NCI-H2227 (cell line): ENCODE measurements at regions not wholly inside any gene's neighbourhood (a gene's known extent, or its start where the extent isn't known, plus 50 kb on each side); places are given as distances from the start of the nearest gene placed in this dataset.

Experiments
- DNase-seq: peaks from one replicate; lab custom pipeline; 2025; ENCODE audit not compliant: unreplicated experiment; lab: John Stamatoyannopoulos, UW

- DNase-seq = no peak
These were observed 391.8 kb downstream of the BMP4 start for GRCh38 chr14:53564870-53565269.

- no peak for DNase-seq
These were observed 393.0 kb downstream of the BMP4 start for GRCh38 chr14:53563628-53564027.

- DNase-seq = no peak
These were observed 400.1 kb upstream of the DDHD1 start for GRCh38 chr14:53553221-53553620.

GRCh38 chr14:53551862-53552261 is 398.7 kb upstream of the DDHD1 start:
- DNase-seq = no peak

DNA sequence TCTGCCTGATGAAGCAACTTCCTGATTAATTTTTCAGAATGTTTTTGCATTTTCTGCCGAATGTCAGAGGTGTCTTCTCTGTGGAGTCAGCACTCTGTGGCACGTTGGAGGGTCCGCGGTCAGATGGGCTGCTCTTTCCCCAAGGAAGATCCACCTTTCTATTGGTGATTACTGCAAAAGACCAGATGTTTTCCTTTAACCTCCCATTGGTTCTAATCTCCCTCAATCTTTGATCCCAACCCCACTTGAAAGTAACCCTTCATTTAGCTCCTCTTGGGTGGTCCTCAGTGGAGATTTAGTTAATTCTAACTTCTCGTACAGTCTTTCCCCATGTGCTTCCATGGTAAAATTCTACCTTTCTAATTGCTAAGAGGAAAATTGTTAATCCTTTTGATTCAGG is 397.7 kb upstream of the DDHD1 start:
- no peak for DNase-seq

DNA sequence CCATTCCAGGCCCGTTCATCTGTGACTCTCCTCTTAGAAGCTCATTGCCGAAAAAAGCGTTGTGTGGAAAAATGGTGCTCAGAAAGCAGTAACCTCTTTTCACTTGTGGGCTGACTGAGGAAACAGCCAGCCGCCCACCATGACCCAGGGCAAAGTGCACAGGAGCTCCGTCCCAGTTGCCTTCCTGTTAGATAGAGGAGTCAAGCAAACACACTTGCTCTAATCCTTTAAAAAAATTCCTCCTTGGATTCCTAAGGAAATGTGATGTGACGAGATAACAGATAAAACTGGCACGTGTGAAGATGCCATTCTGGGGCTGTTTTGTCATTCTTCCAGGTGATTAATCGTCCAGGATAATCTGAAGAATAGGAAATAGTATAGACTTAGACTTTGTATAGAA is 396.8 kb upstream of the DDHD1 start:
- DNase-seq = no peak

DNA sequence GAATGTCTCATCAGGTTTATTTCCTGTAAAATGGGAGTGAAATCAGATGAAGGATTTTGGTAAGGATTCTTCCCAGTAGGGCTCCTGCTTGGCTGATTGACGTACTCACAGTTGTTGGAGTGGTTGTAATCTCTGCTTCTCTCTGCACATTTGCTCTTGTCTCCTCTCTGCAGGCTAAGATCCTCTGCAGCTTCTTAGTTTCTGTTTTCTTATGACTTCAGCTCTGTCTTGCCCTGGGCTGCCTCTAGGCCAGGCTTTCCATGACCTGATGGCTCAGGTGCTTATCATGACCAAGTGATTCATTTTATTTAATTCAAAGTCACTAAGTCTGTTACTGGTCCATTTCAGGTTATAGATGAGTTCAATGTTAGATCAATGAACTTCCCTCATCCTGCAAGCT is 394.5 kb upstream of the DDHD1 start:
- DNase-seq = no peak

GRCh38 chr14:53545217-53545616 is 392.1 kb upstream of the DDHD1 start:
- DNase-seq = no peak

- no peak for DNase-seq
These were observed 389.6 kb upstream of the DDHD1 start for GRCh38 chr14:53542732-53543131.

DNA sequence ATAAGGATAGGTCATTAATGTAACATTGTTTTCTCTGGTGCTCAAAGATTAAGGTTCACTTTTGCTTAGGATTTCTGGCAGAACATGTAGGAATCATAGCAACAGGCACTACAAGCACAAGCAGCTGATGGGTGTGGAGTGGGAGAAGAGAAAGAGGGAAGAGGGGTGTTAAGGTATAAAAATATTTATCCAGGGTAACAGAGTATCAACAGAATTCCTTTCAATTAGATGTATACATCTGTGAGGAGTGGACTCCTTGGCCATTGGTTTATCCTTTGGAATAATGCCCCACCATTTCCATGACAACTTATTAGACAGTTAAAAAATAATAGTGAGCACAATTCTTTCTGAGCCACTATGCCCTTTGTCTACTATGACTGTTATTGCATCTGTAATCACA is 388.3 kb upstream of the DDHD1 start:
- DNase-seq = no peak

- DNase-seq = peak; percentile 1
These were observed 386.5 kb upstream of the DDHD1 start for GRCh38 chr14:53539489-53540126.

DNA sequence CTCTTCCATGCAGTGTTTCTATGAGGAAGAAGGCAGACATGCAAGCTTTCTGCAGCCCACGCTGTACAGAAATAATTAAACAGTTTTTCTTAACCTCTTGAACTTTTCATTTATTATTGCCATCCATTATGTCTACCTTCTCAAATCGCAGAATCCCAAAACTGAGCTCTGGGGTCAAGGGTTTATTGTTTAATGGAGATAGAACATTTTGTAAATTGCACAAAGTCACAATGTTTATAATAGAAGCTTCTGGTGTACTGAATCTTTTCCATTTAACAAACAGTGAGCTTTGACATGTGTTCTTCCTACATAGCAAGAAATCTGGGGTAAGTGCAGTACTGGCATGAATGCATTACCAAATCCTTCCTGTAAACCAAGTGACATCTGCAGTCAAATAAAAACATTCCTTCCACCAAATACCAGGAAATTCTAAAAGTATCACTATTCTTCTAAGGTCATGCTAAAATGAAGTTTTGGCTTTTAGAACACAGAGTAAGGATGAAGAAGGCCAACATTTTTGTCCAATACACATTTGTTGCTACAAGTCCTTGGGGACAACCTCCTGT is 385.3 kb upstream of the DDHD1 start:
- no peak for DNase-seq

DNA sequence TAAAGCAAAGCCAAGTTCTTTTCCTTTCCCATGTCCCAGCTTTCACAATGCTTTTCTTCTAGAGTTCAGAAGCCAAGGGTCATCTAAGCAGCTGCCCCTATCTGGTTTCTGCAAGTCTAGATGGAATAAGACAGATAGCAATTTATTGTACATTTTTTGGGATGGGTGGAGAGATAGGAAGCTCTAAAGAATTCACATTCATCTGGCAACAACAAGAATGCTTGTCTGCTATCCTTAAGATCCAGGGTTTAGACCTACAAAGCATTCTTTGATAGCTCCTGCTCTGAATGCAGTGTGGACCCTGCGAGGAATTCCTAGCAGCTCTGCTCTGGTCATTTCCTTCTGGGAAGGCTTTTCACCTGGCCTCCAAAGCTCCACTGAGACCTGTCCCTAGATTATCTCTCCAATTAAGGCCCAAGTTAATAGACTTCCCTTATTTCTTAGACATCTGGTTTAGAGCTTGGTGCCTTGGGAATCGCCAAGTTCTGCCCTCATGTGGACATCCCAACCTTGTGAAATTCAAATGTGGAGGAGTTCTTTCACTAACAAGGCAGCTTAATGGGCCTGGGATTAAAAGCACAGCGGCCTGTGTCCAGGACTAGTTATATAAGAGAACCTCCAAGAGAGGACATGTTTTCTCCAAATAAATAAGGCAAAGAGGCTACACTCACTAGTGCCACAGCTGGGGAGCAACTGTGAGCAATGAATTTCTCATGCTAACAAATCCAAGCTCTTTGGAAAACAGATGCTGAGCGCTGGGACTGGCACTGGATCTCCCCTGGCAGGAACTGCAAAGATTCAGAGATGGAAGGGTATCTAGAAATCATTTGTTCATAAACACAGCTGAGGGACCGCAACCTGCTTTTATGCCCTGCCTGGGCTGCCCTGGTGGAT is 384.5 kb upstream of the DDHD1 start:
- DNase-seq = no peak

DNA sequence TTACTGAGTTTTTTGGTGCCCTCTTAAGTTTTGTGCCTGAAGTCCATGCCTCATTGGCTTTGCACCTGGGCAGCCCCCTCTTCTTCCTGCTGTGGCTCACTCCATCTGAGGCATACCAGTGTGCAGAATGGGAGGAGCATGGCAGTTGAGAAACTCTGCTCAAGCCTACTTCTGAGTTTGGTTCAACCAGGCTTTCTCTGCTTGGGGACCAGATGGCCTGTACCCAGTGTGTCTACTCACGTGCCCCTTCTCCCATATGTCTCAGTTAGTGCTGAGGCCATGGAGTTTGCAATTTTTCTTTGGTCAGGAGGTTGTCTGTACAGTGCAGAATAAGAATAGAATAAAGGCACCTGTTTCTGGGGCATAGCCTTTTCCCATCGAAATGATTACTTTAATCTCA is 383.3 kb upstream of the DDHD1 start:
- DNase-seq = no peak

GRCh38 chr14:53534841-53535240 is 381.7 kb upstream of the DDHD1 start:
- DNase-seq = no peak

DNA sequence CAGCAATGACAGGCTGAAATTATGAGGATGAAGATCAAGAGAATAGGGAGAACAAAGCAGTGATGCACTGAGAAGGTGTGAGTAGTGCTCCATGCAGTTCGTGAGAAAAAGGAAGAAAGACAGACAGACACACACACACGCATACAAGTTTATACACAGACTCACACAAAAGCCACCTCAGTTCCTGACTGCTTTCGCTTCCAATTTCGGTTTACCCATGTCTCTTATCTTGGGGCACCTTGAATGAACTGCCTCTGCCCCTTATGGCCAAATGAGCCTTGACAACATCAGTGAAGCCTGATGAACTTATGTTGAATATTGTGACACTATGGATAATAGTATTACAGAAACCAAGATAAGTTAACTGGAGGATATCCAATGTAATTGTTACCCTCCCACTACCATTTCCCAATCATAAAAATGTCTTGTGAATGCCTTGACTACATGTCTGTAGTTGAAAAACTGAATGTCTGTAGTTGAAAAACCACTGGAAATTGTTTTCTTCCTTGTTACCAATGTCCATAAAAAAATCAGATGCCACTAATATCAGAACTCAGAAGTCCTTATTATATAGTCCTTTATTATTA is 380.4 kb upstream of the DDHD1 start:
- no peak for DNase-seq

DNA sequence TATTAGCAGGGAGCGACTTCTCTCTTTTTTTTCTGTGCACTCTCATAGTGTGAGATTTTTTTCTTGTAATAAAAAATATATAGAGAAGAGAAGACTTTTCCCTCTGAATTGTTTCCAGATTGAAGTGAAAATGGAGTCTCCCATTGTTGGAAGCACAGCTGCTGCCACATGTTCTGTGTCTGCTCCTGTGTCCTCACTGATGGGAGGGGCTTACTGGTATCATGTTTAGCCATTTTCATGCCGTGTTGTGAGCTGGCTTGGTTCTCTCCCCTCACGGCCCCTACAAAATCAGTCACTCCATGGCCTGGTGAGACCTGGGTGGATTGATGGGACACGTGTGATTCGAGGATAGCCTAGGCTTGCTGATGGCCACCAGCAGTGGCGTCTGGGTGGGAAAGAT is 379.7 kb upstream of the DDHD1 start:
- no peak for DNase-seq

- no peak for DNase-seq
These were observed 378.6 kb upstream of the DDHD1 start for GRCh38 chr14:53531730-53532129.

GRCh38 chr14:53531156-53531555 is 378.0 kb upstream of the DDHD1 start:
- DNase-seq = no peak

DNA sequence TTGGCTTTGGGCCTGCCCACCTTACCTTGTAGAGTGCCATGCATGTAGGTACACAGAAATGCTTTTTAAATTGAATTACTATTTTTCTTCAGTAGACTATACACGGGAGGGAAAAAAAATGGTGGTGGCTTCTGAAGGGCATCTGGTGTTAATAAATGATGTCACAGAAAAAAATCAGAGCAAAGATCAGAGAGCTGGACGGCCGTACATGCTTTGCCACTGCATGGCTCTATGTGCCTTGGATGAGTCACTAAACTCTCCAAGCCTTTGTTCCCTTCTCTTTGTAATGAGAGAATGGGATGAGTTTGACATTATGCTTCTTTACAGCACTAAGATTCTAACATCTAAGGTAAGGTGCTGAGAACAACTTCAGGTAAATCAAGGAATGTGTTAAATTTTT is 376.4 kb upstream of the DDHD1 start:
- DNase-seq = no peak

DNA sequence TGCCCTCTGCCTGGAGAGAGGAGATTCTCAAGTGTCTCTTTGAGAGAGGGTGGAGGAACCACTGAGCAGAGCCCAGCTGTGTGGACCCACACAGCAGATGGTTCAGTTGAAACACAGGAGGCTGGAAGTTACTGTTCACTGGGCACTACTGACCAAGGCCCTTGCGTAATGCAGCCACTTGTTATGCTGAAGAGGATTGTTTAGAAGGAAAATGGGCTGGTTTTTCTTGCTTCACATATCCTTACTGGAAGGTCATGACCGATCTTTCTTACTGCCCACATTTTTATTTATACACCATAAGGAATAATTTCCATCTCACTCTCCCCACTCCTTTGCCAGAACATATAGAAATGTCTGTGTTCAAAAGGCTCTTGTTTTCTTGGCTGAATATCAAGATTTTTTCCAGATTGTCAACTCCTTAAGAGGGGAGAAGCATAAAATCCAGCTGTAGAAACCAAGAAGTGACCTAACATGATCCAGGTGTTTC is 375.1 kb upstream of the DDHD1 start:
- DNase-seq = no peak

DNA sequence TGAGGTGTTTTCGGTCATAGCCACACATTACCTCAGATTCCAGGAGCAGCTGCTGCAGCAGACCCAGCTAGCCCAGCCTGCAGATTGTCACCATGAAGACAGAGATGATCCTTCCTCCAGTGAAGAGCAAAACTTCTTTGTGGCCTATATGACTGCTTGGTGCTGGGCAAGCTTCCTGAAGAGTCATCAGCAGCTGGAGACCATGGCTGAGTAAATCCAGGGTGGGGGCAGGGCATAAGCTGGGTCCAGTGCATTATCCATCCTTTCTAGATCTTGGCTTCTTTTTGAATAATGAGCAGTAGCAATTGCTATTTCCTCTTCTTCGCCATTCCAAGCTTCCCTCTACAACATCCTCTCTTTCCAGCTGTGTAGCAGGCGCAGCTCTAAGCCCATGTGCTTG is 373.1 kb upstream of the DDHD1 start:
- no peak for DNase-seq
